GM23338 (cell line): ENCODE measurements at regions not wholly inside any gene's neighbourhood (a gene's known extent, or its start where the extent isn't known, plus 50 kb on each side); places are given as distances from the start of the nearest gene placed in this dataset.

Experiments used
- CREB1 ChIP-seq: fragments of 250-450 bp; sonication (Bioruptor Pico); IDR thresholded peaks from 2 replicates; pipeline ENCODE4 v1.5.0; 2020; ENCODE audit warnings: low read depth, mild to moderate bottlenecking, moderate library complexity
- EZH2phosphoT487 ChIP-seq: fragments of 200-600 bp; sonication (generic); IDR thresholded peaks from one replicate; pipeline ENCODE4 v1.8.1; 2018; ENCODE audit warnings: antibody characterized with exemption; ENCODE audit not compliant: unreplicated experiment
- NANOG ChIP-seq: IDR thresholded peaks from 2 replicates; pipeline ENCODE4 v1.6.1; 2016; ENCODE audit warnings: antibody characterized with exemption, borderline replicate concordance
- POLR2AphosphoS5 ChIP-seq: IDR thresholded peaks from 2 replicates; pipeline ENCODE4 v1.6.1; 2016; ENCODE audit warnings: antibody characterized with exemption, low read depth
- REST ChIP-seq: IDR thresholded peaks from one replicate; pipeline ENCODE4 v1.6.1; 2018; ENCODE audit warnings: antibody characterized with exemption; ENCODE audit not compliant: unreplicated experiment
- STAT1 ChIP-seq: IDR thresholded peaks from one replicate; pipeline ENCODE4 v1.6.1; 2016; ENCODE audit warnings: antibody characterized with exemption; ENCODE audit not compliant: unreplicated experiment
- ZNF114 ChIP-seq: fragments of 250-450 bp; sonication (Bioruptor Pico); IDR thresholded peaks from 2 replicates; pipeline ENCODE4 v1.5.0; 2020; ENCODE audit warnings: mild to moderate bottlenecking, moderate library complexity
- ZNF331 ChIP-seq: fragments of 250-450 bp; sonication (Bioruptor Pico); IDR thresholded peaks from 2 replicates; pipeline ENCODE4 v1.5.0; 2020; ENCODE audit warnings: low read depth, mild to moderate bottlenecking, moderate library complexity
- ZNF462 ChIP-seq: fragments of 250-450 bp; sonication (Bioruptor Pico); IDR thresholded peaks from 2 replicates; pipeline ENCODE4 v1.5.0; 2020; ENCODE audit warnings: mild to moderate bottlenecking, moderate library complexity

GRCh38 chrX:20383477-20383876 is 116.8 kb upstream of the RPS6KA3 start (continued):
- TF ChIP-seq ZNF462 (CRISPR knock-in tag) (no peak), ZNF114 (no peak), STAT1 (no peak), REST (no peak), ZNF331 (no peak), CREB1 (CRISPR knock-in tag) (no peak), EZH2phosphoT487 (no peak), NANOG (no peak), POLR2AphosphoS5 (no peak)
